GM12872 (cell line): ENCODE measurements at regions not wholly inside any gene's neighbourhood (a gene's known extent, or its start where the extent isn't known, plus 50 kb on each side); places are given as distances from the start of the nearest gene placed in this dataset.

Source experiments
- TF ChIP-seq, protein P1 (sequence below): IDR thresholded peaks from 3 replicates; pipeline ENCODE4 v1.5.1; 2011; ENCODE audit warnings: low read depth, mild to moderate bottlenecking, low read length, moderate library complexity; ENCODE audit not compliant: insufficient read depth

DNA sequence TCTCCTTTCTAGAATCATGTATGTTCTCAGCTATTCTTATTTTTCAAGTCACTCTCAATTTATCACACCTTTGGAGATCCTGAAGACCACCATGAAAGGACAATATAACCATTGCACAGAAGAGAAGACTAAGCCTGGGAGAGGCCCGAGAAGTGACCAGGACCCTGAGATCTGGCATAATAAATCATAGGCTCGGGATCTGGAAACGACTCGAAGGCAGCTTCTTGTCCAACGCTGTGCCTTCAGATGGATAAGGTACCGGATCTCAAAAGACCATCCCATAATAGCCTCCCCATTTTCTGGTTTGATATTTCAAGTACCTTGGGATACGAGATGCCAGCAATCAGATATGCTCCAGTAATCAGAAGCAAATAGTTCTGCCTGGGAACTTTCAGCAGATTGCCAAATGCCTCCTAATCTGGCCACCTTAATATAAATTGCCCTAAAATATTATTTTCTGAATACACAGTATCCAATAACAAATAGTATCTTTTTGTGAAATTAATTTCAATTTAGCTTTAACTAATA lies 179.2 kb upstream of the ZMIZ1 start:
- TF ChIP-seq, protein P1, sequence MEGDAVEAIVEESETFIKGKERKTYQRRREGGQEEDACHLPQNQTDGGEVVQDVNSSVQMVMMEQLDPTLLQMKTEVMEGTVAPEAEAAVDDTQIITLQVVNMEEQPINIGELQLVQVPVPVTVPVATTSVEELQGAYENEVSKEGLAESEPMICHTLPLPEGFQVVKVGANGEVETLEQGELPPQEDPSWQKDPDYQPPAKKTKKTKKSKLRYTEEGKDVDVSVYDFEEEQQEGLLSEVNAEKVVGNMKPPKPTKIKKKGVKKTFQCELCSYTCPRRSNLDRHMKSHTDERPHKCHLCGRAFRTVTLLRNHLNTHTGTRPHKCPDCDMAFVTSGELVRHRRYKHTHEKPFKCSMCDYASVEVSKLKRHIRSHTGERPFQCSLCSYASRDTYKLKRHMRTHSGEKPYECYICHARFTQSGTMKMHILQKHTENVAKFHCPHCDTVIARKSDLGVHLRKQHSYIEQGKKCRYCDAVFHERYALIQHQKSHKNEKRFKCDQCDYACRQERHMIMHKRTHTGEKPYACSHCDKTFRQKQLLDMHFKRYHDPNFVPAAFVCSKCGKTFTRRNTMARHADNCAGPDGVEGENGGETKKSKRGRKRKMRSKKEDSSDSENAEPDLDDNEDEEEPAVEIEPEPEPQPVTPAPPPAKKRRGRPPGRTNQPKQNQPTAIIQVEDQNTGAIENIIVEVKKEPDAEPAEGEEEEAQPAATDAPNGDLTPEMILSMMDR = no peak

DNA sequence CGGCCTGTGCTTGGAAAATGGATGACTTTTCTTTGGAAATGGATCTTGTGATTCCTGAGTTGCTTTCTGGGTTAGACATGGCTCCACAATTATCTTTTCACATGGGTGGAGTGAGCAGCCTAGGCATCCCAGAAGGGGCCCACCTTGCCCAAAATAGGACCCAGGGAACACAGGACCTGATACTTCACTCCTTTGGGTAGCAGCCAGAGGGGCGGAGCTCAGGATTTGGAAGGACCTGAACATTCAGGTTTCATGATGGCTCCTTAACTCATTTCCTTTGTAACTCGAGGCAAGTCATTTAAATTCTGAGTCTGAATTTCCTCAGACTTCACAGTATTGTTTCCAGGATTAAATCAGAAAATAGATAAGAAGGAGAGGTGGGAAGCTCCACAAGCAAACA lies 178.3 kb upstream of the ZMIZ1 start:
- TF ChIP-seq, protein P1 = no peak

DNA sequence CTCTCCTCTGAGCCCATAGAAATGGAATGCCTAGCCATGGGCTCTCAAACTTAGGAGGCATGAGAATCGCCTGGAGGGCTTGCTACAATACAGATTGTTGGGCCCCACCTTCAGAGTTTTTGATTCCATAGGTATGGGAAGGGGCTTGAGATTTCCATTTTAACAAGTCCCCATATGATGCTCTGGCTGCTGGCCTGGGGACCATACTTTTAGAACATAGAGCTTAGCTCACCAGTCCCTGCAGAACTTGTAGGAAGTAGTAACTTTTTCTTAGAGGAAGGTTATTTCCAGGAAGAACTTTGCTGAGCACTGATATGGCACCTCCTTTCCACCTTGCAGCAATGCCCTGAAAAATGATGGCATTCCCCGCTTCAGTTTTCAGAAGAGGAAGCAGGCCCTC lies 177.0 kb upstream of the ZMIZ1 start:
- TF ChIP-seq, protein P1 = no peak

DNA sequence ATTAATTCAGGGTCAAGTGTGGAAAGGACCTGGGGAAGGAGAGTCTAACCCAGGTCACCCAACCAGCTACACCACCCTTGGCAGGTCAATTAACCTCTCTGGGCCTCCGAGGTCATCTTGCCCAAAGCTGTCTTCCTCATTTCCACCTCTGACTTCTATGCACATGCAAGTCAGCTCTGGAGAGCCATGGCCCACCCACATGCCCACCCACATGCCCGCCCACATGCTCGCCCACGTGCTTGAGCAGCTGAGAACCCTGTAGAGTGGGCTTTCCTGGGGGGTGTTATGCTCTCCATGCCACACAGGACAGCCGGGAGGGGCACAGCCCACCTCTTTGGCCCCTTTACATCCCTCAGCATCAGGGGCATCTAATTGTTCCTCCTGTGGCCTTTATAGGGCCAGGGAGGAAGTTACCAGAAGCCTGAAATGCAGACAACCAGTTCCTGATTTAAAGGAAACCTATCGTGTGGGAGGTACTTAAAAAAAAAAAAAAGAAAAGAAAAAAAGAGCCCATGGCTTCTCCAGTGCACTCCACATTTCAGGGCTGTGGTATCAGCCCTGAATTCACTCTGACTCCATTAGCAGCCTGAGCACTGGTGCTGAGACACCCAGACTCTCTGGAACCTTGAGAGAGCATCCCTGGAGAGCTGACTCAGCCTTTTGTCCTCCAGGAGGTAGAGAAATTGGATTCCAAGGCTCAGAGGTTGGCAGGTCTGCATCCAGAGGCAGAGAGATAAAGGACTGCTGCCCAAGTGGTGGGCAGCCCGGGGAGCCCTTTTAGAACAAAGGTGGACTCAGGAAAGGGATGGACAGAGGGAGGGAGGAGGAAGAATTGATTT lies 176.2 kb upstream of the ZMIZ1 start:
- TF ChIP-seq, protein P1 = no peak

DNA sequence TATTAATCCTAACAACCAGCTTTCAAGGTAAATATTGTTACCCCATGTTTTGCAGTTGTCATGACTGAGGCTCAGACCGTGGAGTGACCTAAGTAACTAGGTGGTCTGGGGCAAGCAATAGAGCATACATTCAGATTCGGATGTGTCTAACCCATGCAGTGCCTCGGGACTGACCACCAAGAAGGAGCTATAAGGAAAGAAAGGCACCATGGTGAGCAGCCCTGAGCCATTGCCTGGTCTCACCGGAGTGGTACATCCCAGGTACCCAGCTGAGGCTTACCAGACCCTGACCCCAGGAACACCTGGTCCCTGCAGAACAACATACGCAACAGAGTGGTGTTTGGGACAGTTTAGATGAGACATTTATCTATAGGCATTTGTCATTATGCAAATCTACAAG lies 175.5 kb upstream of the ZMIZ1 start:
- TF ChIP-seq, protein P1 = no peak

DNA sequence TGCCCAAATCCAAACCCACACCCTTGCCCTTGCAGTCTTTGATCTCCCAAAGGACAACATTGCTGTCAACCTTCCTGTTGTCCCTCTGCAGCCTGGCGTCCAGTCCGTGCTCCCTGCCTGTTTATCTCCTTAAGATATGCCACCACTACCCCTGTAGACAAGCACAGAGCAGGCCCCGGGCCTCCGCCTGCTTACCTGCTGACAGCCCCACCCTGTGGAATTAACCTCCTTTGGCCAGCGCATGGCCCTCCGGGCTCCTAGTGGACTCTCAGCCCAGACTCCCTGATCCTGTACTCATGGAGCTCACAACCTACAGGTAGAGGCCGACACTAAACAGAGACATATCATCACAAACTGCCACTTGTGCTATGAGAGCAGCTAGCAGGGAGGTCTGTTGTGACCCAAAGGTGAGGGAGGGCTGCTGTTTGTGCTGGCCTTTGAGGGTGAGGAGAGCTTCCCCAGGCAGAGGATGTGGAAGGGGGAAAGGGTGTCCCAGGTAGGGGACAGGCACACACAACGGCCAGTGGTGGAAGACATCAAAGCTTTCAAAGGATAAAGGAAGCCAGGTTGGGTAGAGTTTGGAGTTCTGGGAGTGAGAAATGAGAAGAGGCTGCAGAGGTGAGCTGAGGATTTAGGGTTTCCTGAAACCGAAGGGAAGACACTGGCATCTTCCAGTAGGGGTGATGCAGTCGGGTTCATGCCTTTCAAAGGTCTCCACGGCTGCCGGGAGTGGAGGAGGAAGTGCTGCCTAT lies 174.5 kb upstream of the ZMIZ1 start:
- TF ChIP-seq, protein P1 = no peak

- TF ChIP-seq, protein P1 = no peak
Measured at GRCh38 chr10:78894841-78895195, 173.9 kb upstream of the ZMIZ1 start.
